Left renal pelvis (tissue), 4 donors: ENCODE measurements at regions not wholly inside any gene's neighbourhood (a gene's known extent, or its start where the extent isn't known, plus 50 kb on each side); places are given as distances from the start of the nearest gene placed in this dataset.

Source experiments
- DNase-seq, 4 donors: peaks; one replicate each; pipeline ENCODE4 v3.0.0-alpha.2; 2013; ENCODE audit warnings: low read depth in 4 of 4, low spot score in 3 of 4

DNA sequence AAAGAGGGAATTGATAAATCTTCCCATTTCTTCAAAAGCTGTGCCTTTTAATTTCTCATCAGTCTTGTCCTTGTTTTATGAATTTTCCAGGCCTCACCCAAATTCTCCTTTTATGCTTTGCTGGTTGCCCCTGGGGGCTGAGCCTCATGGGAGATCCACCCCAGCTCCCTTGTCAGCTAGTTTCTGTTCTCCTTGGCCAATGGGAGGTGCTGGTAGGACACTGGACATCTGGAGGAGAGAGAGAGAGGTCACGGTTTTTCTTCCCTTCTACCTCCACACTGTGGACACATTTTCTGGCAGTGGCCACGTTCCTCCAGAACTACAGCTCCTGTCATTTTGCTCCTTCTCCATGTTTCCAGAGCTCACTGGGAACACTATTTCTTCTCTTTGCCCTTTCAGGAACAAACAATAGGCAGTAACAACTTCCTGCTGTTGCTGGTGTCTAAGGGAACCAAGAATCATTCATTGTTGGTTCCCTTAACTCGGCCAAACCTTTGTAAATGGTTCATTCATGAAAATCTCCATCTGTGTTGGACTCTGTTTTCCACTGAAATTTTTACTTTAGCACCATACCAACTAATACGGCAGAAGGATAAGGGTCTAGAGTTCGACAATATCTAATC lies 334.5 kb downstream of the GPAT3 start:
- no peak for DNase-seq

DNA sequence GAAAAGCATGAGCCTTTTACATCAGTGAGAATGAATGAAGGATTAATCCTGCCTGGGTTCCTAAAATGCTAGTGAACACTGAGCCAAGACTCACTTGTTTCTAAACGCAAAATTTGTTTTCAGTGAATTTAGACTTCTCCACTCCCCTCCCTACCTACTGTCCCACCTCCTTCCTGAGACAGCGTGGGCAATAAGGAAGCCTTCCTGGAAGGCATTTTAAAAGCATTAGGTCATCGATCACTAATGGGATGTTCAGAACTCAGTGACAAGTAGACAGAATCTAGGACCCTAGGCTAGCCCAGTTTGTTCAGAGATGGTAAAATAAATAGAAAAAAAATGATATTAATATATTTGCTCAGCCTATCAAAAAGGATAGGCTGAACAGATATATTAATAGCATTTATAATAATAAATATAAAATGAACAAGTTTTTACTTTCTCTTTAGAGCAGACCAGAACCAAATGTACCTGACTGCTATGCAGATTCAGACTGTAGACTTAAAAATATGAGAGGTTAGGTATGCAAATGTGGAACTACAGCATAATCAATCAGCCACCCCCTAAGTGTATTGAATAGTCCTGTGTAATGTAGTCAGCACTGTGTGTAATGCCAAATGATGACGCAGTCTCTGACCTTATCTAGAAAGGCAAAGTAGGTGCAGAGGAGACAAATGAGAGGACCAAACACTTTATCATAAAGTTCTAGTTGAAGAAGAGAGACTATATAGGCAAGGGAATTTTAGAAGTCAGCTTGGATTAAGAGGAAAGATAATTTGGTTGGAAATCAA lies 331.1 kb downstream of the GPAT3 start:
- DNase-seq: no peak

DNA sequence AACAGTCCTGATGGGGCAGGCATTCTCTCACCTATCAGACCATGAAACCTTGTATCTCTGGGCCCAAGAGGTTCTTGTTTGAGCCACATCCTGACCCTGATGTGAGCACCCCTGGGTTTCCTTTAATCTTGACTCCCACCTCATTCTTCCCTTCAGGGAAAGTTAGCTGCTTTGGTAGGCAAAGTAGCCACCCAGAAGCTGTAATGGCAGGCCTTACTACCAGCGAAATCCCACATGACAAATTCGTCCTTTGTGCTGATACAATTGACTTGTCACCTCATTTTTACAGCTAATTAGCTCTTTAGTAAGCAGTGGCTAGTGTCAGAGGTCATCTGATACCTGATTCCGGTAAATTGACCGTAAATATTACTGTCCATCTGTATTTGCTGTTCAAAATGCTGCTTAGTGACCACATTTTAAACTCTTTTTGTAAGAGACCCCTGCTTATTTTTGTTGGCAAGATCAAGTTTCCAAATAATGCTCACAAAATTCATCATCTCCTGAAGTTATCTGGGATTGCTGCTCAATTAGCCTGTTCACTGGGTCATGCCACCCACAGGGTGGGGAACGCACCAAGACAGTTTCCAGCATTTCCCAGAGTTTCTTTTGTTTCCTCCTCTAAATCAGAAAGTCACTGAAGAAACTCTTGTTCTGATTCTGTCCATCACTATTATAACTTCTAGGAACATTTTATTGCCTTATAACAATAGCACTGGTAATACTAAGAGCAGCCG lies 329.7 kb downstream of the GPAT3 start:
- no peak for DNase-seq

DNA sequence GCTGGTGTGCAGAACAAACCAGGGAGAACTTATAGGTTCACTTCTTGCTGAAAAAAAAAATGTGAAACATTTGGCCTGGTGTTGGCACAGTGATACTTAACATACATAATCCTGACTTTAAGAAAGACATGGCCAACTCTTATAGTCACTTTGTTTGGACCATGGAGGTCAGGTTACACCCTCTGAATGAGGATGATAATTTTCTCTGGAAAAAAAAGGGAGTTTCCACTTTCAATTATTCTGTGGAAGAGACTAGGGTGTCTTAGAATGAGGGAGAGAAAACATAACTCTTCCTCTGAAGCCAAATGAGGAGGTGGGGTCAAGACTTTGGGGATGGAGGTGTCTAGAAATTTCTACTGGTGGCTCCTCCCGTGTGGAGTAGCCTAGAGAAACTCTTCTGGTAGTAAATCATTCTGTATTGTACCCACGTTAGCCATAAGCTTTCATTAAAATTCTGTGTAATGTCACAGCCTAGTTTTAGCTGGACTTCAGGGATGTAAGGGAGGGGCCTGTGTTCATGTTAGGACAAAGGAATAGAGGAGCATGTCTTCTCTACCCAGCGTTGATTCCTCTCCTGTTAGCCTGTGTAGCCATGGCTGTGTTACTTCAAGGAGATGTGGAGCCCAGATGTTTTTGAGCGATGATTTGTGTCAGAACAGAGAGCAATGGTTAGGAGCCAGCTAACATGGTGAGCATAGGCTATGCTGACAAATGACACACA lies 328.3 kb downstream of the GPAT3 start:
- DNase-seq: no peak

DNA sequence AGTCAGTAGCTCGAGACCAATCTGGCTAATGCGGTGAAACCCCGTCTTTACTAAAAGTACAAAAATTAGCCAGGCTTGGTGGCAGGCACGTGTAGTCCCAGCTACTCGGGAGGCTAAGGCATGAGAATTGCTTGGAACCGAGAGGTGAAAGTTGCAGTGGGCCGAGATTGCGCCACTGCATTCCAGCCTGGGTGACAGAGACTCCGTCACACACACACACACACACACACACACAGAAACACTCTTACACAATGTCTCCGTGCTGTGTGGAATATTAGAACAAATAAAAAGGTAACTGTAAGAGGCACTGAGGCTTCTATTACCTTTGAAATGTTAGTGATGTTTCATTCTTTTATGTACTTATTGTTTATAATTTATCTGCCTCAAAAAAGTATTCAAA lies 326.6 kb downstream of the GPAT3 start:
- no peak for DNase-seq

DNA sequence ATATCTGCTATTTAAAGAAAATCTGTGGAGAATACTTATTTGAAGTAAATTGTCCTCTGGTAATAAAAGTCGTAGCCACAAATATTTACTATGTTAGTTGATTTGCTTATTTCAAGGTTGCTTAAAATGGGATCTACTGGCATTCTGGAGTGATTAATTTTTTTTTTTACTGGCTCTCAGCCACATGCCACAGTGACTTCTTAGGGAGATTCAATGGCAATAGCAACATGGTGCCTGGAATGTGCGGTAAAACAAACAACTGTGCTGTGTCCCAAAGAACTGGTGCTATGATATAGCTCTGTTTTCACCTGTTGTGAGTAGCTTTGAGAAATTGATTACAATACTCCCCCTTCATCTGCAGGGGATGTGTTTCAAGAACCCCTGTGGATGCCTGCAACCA lies 324.3 kb downstream of the GPAT3 start:
- no peak for DNase-seq

DNA sequence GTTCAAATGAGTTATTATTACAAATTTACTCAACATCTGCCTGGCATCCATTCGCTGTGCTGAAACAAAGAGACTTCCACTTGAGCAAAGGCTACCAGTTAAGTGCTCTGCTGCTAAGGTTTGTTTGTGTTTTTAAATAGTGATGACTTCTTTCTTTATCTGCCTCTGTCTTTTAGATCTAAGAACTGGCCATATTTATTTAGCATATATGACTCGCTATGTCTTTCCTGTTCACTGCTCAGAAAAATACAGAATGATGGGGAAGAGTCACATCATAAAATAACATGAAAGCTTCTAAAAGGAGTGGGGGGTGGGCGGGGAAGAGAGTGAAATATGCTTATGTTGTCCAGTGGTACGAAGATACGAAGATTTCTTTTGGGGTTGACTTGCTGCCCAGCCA lies 322.2 kb downstream of the GPAT3 start:
- no peak for DNase-seq

DNA sequence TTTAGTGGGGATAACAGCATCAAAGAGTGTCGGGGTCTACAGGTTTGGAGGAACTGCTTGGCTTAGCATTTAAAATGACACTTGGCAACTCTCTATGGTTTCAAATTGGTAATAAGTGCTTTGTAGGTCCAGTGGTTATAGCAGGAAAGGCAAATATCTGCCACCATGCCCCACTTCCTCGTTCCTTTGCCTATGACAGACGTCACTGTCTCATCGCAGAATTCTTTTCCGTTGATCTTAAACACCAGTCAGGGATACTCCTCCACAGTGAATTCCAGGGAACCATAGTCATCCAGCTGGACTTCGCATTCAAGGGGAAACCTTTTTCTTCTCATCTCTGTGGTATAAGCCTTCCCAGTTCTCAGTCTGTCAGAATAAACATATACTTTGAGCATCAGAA lies 319.1 kb downstream of the GPAT3 start:
- DNase-seq: peak in 1 of 4 donors; percentile 26

DNA sequence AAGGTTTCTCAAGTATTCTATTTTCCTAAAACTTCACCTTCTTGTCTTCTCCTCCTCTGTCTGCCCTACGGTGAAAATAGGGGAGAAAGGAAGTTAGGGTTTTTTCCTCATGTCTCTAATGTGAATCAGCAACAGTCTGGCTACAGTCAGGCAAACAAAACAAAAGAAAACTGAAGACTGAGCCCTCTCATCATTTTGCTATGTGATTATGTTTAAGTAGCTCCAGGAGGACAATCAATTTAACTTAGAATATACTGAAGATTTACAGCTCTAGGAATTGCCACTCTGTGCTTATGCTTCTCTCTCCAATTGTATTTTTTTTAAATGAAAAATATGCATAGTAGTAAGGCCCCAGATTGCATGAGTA lies 316.2 kb downstream of the GPAT3 start:
- no peak for DNase-seq

DNA sequence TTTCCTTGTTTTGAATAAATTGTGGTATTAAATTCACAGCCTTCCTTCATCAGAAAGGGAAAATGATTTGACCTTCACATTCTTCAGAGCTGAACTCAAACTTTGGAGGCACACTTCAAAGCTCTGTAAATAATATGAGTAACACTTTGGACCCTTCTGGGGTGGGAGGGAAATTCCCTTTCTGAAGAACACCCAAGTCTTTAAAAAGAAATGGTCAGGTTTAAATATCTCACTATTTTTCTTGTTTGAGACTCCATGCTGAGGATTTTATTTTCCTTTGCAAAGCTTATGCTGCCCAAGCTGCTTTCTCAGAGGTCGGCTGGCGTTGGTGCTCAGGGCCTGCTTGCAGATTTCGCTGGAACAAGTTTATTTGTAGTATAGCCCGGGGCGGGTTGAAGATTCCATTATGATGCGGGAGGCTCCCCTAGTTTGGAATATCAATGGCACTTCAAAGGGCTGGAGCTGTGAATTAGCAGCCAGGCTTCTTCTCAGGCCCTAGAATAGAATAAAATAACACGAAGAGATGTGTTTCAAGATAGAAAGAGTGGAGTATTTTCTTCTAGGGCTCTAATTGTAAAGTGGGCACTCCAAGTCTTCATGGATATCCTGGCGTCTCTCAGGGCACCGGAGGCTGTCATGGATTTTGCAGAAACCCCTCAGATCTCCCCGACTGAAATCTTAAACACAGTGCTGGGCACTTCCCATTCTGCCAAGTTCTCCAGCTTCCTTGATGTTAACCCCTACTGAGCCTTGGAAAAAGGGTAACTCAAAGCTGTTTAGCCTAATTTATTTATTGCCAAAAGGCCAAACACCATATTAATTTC lies 315.6 kb downstream of the GPAT3 start:
- no peak for DNase-seq

DNA sequence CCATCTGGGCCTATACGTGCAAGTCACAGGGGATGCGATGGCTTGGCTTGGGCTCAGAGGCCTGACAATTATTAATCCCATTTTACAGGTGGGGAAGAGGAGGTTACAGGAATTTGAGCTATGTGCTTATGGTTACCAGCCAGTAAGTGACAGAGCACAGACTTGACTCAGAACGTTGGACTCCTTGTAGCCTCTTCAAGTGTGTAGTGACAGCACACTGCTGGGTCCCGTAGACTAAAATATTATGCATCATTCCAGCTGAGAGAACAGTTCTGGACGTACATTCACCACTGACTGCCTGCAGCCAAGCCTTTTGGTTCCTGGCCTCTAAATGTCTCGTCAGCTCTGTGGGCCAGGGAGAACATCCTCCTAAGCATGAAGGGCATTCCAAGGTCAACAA lies 314.5 kb downstream of the GPAT3 start:
- no peak for DNase-seq

DNA sequence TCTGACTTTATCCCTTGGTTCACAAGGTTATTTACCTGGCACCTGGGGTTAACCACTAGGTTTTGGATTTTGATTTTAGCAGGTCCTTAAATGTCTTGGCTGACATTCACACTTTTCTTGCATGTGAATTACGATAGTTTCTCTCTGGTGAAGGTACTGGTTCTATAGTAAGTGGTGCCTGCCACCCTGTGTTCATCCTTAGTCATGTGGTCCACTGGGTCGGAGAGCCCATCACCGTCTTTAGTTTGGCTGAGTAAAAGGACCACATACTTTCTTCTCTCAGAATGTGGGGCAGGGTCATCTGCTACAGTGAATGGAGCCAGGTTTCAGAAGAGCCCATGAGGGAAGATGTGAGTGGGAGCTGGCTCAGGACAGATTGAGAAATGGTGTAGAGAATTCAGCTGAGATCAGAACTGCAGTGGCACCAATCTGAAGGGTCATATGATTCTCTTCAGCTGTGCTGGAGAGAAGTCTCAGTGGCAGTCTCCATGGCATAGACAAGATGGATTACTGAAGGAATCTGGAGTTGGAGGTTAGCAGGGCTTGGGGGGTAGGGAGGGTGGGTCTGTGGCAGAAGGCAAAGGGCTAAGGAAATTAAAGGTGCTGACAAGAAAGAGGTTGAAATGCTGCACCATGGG lies 310.4 kb downstream of the GPAT3 start:
- DNase-seq: no peak

DNA sequence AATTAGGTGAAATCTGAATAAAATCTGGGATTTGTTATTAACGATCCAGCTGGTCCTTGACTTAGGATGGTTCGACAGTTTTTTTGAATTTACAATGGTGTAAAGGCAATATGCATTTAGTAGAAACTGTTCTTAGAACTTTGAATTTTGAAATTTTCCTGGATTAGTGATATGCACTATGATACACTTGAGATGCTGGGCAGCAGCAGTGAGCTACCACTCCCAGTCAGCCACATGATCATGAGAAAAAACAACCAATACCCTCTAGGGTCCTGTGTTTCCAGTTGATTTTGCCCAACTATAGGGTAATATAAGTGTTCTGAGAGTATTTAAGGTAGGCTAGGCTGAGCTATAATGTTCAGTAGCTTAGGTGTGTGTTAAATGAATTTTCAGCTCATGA lies 303.7 kb downstream of the GPAT3 start:
- no peak for DNase-seq

DNA sequence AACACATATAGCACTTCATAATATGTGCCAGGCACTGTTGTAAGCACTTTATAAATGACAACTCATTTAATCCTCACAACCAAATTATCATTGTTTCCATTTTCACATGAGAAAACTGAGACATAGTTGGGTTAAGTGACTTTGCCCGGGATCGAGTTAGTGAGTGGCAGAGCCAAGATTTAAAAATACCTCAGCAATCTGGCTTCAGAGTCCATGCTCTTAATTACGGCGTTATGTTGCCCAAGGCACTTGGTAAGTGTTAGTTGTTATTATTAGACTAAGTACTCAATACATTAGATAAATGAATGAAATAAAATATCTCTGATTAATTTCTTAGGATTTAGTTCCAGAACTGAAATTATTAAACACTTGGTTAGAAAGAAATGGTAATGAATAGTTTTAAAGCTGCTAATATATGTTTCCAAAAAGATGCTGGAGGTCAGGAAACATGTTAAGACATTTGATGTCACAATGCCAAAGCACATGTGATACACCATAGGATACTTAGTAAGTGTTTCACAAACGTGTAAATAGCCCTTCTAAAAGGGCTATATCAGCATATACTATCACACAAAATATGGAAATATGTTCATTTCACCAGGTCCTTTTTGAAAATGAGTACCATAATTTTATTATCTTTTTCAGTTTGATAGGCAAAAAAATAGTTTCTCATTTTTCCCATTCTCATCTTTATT lies 301.9 kb downstream of the GPAT3 start:
- DNase-seq: no peak

DNA sequence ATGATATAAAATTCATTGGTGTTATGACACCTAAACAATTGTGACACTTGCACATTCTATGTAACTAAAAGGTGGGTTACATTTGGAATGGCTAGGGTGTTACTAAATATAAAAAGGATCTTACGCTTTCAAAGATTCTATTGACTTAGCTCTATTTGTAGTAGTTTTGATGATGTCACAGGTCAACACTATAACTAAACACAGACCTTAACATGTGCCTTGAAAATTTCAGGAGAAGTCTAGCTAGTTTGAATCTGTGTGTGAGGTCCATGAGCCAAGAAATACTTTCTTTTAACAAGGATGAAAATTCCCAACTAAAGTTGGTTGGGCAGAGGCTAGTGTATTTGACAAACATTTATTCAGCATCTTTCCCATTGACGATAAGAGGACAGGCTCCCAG lies 298.0 kb downstream of the GPAT3 start:
- DNase-seq: no peak

DNA sequence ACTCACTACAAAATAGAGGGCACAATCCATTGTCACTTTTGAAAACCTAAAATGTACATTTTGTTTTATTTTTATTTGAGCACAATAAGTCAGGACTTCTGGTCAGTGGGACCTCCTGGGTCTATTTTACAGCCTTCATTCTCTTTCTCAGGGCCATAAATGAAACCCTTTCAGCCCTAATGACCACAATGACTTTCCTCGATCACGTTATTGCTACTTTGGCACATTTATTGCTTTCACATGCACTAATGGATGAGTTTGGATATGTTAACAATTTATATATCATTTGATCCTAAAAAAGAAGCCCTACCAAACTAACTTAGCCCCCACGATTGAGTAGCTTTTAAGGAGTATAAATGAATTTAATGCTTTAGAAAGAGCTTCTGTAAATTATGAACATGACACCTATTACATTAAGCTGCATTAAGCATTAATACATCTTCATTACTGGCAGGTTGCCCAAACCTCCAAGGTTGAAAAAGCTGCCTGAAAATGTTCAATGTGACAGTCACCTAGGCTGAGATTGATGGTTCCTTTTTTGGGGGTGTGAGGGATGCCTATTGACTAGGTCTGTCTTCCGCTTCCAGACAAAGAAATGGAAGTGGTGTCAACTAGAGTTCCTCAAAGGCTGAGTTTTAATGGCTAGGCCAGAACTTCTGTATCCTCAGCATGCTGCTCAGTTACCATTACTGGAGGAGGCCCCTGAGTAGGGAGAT lies 296.4 kb downstream of the GPAT3 start:
- no peak for DNase-seq

DNA sequence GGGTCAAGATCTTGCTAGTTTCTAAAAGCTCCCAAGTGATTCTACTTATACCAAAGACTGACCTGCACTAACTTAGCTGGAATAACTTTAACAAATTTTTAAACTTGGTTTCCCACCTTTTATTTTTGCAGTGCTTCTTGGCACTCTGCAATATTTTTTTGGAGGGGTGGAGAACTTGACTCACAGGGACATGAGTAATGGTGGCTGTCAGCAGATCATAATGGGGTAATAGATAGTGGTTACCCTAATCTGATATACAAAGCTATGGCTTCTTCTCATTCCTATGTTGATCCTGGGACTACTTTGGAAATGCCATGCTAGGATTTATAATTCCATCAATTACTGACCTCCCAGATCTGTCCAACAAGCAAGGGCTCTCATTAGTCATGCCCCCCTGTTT lies 295.7 kb downstream of the GPAT3 start:
- no peak for DNase-seq

DNA sequence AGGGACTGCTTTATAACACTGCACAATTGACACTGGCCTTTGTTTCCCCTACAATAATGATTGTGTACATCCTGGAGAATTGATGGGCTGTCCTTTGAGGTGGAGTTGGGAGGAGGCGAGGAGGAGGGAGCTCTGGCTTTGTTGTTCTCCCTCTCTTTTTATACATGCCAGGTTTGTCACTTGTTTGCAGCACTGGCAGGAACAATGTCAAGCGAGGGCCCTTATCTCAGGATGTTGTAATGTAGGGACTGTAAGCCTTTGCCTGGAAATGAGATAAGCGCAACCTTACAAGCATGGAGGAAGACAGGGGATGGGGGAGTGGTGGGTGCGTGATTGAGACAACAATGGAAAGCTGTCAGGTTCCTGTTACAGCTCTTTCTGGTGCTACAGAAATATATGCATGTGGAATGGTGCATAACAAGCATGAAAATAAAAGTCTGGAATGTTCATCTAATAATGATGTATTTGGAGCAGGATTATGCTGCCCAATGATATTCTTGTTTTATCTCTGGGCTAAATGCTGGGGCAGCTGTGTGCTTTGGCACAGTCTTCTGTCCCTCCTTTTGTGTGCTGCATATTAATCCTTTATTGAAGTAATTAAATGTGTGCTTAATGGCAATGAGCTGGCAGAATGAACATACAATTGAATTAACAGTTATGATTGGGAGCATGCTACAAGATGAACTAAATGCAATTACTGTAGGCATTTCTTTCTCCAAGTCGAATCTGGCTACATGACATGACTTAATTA lies 294.4 kb downstream of the GPAT3 start:
- DNase-seq: no peak
